HG02852 (cell line): ENCODE measurements at regions not wholly inside any gene's neighbourhood (a gene's known extent, or its start where the extent isn't known, plus 50 kb on each side); places are given as distances from the start of the nearest gene placed in this dataset.
"Not testable (repeated sequence)": the region's sequence is repeated elsewhere in the genome, so short reads cannot be mapped to it uniquely, and the experiment has no call there.

Experiments
- ATAC-seq: cut with Tn5 transposase; IDR thresholded peaks from one replicate; pipeline ENCODE4 v1.9.1; 2021; ENCODE audit warnings: mild to moderate bottlenecking, moderate library complexity; ENCODE audit not compliant: unreplicated experiment

DNA sequence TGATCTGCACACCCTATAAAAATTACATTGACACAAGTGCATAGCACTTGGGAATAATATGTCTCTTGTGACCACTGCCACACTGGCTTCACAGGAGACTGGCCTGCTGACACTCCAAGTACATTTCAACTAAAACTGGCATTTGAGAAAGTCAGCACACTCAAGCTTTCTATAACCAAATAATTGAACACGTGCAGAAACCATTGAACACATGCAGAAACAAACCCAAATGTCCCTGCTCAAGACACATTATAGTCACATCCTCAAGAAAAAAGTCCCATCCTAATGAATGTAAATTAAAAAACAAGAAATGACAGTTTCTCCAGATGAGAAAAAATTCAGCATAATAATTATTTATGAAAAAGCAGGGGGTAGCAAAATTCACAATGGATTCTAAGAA lies 1859.1 kb upstream of the PCDH20 start:
- ATAC-seq: no peak

DNA sequence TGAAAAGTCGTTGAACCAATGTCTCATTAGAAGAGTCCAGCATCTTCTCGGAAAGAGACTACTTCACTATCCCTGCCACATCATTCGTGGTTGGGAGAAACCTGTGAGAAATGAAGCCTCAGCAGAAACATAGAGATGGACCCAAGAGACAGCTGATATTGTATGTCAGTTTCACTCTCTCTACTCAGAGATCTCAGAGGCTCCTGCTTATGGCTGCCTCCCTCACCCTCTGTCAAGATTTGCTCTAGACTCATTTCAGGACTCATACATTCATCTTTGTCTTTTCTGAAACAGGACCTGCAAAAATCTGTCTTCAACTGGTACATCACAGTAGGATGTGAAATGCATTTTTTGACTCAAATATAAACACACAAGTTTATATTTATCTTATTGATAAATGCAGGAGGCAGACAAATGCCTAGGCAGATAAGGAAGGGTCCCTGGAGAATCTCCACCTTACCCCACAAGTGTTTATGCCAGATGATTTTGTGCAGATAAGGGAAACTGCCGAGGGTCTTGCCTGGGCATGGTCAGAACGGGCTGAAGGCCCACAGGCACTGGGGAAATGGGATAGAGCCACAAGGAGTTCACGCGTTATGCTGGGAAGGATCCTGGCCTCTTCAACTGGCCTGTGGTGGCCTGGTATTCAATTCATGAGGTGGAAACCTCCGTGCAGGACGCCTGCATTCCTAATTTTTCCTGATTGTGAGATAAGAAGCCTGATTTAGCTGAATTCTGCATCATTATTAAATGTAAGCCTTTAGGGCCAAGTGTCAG lies 1834.0 kb upstream of the PCDH20 start:
- no peak for ATAC-seq

DNA sequence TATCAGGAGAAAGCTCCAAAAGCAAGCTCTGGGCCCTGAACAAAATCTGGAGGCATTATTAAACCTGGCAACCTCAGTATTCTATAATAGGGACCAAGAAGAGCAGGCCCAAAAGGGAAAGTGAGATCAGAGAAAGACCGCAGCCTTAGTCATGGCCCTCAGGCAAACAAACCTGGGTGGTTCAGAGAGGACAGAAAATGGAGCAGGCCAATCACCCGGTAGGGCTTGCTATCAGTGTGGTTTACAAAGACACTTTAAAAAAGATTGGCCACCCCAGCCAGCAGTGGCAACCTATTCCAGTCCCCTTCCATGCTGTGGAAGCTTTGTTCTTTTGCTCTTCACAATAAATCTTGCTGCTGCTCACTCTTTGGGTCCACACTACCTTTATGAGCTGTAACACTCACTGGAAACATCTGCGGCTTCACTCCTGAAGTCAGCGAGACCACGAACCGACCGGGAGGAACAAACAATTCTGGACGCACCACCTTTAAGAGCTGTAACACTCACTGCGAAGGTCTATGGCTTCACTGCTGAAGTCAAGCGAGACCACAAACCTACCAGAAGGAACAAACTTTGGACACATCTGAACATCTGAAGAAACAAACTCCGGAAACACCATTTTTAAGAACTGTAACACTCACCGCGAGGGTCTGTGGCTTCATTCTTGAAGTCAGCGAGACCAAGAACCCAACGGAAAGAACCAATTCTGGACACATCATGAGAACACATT lies 1821.2 kb upstream of the PCDH20 start:
- ATAC-seq: not testable (repeated sequence)

DNA sequence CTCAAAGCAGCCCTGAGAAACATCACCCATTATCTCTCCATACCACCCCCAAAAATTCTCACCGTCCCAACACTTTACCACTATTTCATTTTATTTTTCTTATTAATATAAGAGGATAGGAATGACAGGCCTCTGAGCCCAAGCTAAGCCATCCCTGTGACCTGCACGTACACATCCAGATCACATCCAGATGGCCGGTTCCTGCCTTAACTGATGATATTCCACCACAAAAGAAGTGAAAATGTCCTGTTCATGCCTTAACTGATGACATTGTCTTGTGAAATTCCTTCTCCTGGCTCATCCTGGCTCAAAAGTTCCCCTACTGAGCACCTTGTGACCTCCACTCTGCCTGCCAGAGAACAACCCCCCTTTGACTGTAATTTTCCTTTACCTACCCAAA lies 1802.9 kb upstream of the PCDH20 start:
- ATAC-seq: not testable (repeated sequence)

DNA sequence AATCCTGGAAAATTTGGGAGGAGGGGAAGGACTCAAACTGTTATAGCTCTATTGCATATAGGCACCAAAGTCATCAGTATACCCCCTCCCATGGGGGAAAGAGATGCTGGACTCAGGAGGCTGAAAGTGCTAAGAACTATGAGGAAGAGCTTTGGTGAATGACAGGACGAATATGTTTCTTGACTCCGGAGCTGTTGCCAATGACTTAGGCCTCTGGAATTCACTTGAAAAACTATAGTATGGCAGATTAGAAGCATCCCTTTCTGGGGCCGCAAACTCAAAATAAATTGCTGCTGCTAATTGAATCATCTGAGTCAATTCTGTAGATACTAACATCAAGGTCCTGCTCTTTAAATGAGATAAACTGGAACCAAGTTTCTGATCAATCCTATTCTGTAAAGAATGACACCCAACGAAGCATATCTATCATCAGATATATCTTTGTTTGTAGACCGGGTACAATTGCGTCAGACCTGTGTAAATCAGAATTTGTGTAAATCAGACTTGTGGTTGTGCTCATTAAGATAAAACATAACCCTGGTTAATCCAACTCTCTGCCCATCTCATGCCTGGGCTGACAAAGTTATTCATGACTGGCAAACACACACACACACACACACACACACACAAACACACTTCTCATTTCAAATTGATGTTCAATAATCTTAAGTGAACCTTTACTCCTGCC lies 1793.8 kb upstream of the PCDH20 start:
- ATAC-seq: no peak

DNA sequence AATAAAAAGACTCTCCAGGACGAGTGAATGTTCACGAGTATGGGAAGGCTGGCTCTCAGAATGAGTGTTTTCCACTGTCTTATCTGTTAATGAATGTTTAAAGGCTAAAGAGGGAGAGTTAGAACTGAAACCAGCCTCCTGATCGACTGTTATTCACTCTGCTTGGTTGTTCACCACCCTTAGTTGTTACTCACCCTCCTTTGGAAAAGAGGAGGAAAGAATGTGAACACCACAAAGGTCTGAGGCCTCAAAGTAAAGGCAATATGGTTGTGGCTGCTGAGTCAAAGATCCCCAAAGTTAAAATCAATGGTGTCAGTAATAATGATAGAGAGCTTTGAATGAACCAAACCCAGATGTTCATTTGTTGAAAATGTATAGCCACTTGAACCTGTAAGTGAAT lies 1793.2 kb upstream of the PCDH20 start:
- ATAC-seq: no peak

DNA sequence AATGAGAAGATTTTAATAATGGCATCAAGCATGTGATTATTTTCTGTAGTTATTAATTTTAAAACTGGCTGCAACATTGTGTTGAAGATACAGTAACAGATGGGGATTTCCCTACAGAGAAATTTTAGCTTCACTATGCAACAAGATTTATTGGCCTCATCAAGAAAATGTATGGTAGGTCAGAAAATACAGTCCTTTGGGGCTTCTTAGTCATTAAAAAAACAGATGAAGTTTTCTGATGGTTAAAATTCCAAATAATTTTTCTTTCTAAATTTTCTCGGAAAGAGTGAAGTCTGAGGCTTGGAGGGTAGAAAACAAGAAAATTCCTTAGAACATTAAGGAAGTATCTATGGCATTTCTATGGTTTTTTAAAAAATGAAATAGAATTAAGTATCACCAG lies 1790.8 kb upstream of the PCDH20 start:
- ATAC-seq: no peak

DNA sequence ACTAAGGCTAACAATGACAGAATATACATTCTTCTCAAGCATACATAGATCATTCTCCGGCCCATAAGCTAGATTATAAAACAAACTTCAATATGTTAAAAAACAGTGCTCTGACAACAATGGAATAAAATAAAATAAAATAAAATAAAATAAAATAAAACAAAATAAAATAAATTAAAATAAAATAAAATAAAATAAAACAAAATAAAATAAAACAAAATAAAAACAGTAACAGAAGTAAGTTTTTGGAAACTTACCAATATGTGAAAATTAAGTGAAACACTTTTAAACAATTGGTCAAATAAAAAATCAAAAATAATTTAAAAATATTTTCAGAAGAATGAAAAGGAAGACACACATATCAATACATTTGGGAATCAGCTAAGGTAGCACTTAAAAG lies 1785.8 kb upstream of the PCDH20 start:
- ATAC-seq: no peak

DNA sequence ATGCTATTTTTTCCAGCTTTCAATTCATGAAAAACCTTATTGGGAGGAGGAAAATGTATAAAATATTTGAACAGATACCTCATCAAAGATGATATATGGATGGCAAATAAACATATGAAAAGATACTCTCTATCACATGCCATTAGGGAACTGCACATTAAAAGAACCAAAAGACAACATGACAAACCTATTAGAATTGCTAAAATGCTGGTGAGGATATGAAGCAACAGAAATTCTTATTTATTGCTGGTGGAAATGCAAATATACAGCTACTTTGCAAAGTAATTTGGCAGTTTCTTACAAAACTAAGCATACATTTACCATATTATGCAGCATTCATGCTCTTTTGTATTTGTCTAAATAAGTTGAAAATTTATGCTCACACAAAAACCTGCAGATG lies 1783.9 kb upstream of the PCDH20 start:
- no peak for ATAC-seq

DNA sequence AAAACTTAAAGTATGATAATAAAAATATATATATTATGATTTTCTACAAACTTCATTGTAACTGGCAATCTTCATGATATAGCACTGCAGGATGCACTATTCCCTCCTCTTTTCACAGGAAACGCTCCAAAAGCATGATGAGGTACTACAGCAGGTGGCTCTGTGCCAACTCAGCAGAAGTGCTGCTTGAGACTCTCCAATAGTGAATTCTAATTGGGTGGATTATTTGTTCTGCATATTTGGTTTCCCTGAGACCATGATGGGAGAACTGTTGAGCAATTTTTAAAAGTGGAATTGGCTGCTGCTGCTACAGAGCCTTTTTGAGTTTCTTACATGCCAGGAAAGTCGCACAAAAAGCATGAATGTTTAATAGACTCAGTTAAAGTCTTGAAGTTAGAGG lies 1782.4 kb upstream of the PCDH20 start:
- no peak for ATAC-seq

DNA sequence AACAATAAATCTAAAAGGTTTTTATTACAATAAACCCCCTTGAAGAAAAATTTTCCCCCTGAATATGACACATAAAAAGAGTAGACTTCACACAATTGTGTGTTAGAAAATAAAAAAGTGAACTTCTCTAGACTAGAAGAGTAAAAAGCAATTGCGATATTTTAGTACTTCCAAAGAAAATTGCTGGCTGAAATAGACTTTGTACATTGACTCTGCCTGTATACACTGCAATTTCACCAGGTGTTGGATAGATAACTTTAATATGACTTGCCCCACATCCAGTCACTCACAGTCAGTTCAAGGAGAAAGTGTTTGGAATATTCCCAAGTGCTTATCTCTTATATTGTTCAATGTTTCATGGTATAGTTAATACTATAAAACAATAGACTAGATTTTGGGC lies 1780.1 kb upstream of the PCDH20 start:
- ATAC-seq: no peak

DNA sequence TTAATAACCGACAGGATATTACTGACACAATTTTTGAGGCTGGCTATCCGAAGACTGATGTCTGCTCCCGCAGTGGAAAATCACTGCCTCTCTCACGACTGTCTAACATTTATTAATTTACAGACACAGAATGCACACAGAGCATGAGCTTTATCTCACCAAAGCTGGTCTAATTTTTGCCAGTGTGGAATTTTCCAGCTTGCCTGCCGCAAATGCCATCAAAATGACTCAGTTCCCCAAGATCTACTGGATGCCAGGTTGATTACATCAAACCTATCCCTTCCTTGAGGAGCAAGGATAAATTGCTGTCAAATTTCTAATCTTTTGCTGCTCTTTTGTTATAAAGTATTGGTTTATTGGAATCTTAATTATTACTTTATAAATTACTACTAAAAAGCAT lies 1775.1 kb upstream of the PCDH20 start:
- ATAC-seq: no peak

DNA sequence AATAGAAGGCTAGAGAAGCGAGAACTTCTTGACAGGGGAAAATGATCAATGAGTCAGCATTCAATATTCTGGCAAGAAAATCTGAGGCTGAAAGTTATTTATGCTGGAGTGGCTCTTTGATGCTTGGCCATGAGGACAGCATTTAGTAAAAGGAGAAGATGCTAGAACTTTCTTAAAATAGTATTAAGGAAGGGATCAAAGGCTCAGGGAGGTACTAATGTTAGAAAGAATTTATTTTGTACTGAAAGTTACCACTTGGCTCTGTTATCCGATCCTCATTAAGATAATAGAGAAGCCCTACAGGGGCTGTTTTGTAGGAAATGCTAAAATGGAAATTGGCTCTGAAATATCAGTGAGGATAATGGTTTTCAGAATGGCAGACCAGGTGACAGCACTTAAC lies 1774.6 kb upstream of the PCDH20 start:
- ATAC-seq: no peak

DNA sequence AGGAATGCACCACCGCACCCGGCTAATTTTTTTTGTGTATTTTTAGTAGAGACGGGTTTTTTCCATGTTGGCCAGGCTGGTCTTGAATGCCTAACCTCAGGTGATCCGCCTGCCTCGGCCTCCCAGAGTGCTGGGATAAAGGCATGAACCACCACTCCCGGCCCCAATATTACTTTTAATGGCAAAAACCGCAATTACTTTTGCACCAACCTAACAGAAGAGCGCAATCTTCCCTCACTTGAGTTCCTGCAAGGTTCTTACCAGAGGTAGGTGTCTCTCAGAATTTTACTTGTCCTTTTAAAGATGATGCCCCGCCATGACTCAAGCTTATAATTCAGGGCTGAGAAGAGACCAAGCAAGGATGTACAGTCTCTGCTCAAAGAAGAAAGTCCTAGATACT lies 1774.1 kb upstream of the PCDH20 start:
- ATAC-seq: no peak

DNA sequence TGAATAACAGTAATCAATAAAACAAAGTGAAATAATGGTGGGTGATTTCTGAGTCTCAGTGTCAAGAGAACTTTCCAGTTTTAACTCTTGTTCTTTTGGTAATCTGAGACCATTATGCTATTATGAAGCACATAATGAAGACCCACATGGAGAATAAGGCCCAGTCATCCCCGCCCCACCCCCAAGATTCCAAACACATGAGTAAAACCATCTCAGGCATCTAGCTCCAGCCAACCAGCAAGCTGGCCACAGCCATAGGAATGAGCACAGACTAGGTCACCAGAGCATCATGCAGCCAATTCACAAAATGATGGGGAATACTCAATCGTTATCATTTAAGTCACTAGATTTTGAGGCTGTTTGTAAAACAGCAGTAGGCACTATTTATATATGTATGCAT lies 1769.0 kb upstream of the PCDH20 start:
- ATAC-seq: no peak

DNA sequence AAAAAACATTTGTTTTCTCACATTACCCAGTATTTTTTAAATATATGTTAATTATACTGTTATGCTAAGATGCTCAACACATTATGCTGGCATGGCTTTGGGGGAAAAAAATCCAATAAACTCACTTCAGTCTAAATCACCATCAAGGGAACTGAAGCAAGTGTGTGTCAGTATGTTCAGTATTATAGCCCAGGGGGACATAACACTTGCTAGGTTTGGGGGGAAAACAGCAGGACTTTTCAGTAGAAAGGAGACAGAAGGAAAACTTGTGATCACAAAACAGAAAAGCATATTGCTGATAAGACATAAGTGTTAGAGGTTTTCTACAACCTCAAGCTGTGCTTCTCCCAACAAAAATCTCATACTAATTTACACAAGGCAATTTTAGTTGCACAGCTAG lies 1759.9 kb upstream of the PCDH20 start:
- ATAC-seq: no peak

DNA sequence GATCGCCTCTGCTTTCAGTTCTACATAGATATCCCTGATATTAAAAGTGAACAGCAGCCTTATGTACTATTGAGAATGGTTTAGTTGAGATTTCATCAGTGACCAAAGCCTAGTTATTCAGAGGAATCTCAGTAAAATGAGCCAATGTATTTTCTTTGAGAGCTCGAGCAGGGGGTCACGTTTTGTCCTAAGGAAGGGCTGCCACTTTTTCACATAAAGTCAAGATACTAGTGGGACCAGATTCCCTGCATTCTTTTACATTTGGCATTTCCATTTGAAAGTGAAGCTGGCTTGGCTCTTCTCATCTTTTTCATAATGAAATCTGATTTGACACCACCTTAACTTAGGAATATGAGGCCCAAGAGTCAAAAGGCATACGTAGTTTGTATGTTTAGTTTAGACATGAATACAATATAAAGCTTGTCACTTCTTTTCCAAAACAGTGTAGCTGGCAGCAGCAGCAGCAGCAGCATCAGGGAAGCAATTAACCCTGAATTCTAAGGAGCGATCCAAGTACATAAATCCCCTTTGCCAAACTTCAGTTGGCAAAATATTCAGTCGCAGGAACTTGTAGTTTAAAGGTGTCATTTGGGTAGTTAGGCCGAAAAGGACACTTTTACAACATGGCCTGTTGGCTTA lies 1752.2 kb upstream of the PCDH20 start:
- ATAC-seq: no peak

DNA sequence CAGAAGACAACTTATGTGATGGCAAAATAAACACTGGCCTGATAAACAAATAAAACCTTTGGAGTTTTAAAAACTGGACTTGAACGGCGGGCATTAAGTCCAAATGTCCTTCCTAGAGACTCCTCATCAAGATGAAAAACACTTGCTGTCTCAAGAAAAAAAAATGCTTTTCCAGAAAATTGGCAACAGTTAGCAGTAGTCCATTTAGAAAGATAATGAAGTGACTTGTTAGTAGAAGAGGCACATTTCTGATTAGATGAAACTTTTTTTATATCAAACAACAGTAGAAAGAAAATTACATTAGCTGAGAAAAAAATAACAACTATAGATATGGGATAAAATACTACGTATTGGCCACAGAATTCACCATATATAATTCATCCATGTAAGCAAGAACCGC lies 1750.7 kb upstream of the PCDH20 start:
- no peak for ATAC-seq

DNA sequence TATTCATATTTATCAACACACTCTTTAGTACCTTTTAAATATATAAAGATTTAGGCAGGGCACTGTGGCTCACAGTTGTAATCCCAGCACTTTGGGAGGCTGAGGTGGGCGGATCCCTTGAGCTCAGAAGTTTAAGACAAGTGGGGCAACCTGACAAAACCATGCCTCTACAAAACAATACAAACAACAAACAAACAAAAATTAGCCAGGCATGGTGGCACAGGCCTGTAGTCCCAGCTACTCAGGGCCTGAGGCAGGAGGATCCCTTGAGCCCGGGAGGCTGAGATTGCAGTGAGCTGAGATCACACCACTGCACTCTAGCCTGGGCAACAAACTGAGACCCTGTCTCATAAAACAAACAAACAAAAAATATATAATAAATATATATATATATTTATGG lies 1748.3 kb upstream of the PCDH20 start:
- ATAC-seq: no peak

DNA sequence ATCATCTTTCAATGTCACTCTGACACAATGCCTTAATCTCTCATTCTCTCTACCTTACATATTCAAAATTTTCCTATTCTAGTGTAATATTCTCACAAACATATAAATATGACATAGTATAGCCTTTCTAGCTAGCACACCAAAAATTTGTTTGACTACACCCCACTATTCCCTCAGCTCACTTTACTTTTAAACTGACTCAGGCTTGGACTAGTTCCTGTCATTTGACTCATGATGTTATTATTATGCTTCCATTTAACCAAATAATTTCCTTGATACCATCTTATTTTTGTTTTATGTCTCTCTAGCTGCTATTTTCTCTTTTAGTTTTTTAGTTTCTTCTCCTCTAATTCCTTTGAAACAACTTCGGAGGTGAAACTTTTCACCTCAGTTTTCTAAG lies 1745.6 kb upstream of the PCDH20 start:
- no peak for ATAC-seq

DNA sequence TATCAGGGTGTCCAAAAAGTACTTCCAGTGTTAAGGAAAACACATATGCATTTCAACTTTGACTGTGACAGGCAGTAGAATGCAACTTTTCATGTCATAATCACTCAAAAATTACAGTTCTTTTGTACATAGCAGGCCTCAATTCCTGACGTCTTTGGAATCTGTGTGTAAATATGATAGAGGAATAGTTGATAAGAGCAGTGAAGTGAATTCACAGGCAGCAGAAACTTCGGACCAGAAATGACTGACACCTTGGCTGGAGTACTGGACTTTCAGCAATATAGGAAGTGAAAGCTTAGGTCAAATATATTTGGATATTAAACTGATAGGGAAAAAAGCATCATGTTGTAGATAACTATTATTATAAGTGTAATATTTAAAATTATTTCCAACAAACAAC lies 1741.2 kb upstream of the PCDH20 start:
- no peak for ATAC-seq

DNA sequence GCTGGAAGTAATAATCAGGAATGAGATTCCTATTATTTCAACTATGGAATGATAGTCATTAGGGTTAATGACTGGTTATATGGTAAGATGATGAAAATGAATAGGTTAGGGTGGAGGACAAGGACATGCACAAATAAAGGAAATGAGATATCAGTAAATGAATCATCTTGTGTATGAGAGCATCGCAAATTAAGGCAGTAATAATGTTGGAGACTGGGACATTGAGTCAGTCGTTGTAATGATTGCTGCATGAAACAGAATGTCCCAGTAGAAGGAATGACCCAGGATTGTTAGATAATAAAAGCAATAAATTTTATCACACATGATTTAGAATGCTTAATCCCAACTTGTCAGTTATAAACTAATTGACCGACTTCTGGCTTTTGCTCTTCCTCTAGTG lies 1733.7 kb upstream of the PCDH20 start:
- ATAC-seq: no peak
